GM21515 (cell line): ENCODE measurements at regions not wholly inside any gene's neighbourhood (a gene's known extent, or its start where the extent isn't known, plus 50 kb on each side); places are given as distances from the start of the nearest gene placed in this dataset.

Experiments
- ATAC-seq: cut with Tn5 transposase; IDR thresholded peaks from one replicate; pipeline ENCODE4 v1.9.1; 2021; ENCODE audit not compliant: unreplicated experiment

DNA sequence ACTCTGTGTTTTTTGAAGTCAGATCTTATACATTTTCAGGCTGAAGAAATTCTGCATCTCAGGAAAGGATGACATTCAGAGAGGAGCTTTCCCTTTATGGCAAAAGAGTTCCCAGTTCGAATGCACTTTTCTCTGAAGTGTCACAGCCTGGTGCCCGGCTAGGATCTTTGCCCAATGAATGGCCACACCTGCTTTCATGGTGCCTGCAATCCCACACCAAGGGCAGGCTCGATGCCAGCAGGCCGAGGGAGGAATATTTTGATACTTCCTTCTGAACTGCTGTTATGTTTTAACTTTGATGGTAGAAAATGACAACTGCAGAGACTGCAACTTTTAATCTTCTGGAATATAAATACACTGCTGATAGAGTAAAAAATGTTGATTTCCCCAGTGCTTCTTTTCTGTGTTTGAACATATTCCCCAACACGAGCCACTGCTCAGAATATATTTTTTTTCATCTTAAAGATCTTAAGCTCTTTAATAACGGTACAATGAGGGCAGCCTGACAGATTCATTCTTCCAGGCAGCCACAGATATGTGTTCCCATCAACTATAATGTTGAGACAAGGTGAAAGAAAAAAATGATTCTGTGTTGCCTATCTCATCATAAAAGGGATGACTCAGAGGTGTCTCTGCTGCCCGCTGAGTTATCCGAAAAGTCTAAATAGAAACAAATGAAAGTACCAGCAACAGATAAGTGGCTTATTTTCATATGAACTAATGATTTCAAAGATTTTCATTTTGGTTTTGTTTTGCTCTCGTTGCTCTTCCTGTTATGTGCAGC, 848.5 kb downstream of the DCDC2C start:
- no peak for ATAC-seq

DNA sequence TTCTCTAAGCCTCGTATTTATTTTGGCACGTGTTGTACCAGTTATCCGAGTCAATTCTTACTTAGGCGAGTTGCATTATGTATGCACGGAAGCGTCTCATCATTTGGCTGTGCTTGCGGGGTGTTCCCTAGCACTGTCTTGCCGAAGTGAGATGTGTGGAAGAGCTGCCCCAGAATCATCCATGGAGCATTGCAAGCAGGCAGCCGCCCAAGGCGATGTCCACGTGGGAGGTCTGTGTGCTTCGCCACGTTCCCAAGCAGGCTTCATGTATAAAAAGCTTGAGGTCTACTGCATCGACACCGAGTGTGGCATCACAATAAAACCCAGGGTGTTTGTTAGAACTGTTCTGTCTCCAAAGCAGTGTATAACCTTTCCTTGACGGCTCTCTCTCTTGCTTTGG, 849.9 kb downstream of the DCDC2C start:
- ATAC-seq = no peak

DNA sequence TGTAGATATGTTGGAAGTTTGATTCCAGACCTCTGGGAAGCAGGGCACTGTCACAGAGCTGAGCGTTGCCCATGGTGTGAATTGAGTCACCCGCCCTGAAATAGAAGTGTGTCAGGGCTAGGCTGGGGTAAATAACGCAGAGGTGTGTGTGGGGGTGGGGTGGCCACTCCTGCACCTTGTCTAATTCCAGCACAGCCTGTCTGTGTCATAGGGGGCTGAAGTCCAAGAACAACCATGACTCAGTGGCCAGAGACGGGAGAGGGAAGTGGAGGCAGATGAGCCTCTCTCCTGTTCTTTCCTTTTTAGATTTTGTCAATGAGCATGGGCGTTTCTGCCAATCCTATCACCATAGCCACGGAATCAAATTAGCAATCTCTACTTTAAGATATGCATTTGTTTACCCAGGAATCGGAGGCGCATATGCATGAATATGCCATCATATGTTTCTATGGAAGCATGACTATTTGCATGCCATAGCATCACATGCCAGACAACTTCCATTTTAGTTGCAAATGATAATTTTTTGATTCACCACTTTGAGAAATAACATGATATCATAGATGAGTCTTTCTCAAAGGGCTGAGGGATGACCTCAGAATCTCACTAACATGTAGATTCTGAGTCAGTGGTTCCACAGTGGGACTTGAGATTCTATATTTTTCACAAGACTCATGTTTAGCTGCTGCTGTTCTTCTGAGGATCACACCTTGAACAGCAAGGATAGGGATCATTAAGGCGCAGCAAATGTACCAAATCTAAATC, 852.9 kb downstream of the DCDC2C start:
- ATAC-seq = no peak

DNA sequence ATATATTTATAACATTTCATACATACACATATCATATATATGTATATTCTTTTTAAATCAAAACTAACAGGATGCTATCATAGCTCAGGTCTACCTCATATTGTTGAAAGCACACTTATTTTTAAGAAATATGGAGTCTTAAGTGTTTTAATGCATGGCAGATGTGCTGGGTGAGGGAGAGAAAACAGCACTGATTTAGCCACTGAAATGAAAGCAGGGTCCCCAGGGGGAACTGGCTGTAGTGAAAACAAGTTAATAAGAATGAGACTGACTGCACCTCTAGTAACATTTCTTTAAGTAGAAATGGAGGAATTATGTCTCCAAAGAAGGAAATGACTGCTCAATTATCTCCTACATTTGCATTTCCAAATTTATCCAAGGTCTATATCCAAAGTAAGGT, 857.8 kb downstream of the DCDC2C start:
- no peak for ATAC-seq

DNA sequence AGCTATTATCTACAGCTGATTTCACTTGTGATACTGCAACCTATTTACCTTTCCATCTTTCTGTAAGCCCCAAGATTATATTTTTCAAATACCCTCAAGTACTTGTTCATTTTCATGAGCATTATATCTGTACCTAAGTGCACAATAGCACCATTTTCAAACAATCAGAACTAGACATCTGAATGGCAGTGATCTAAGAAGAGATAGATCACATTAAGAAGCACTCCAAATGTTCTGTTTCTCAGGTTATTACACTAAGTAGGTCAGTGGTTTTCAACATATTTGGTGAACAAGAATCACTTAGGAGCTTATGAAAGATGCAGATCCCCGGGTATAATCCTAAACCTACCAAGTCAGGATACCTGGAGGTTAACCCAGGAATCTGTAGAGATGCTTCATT, 872.7 kb downstream of the DCDC2C start:
- ATAC-seq = no peak

DNA sequence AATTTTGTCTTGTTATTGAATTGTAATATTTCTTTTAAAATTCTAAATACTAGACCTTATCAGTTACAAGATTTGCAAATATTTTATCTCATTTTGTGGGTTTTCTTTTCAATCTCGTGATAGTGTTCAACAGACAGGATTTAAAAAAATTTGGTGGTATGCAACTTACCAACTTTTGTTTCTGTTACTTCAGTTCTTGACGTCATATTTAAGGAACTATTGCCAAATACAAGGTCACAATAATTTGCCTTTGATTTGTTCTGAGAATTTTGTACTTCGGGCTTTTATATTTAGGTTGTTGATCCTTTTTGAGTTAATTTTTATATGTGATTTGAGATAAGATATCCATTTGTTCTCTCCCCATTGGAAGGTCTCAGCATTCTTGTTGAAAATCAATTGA, 876.6 kb downstream of the DCDC2C start:
- ATAC-seq = no peak

DNA sequence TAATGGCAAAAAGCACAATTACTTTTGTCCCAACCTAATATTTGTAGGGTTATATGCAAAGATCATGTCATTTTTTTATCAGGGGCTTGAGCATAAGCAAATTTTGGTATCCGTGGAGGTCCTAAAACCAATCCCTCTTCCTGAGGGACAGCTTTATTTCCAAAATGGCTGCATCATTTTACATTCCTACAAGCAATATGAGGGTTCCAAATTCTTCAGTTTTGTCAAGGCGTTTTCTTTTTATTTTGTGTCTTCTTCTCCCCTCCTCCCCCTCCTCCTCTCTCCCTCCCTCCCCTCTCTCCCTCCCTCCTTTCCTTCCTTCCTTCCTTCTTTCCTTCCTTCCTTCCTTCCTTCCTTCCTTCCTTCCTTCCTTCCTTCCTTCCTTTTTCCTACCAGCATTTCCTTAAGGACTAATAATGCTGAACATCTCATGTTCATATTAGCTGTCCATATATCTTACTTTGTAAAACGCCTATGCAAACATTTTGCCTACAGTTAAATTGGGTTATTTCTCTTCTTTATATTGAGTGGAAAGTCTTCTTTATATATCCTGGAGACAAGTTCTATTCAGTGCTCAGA, 881.8 kb downstream of the DCDC2C start:
- no peak for ATAC-seq

DNA sequence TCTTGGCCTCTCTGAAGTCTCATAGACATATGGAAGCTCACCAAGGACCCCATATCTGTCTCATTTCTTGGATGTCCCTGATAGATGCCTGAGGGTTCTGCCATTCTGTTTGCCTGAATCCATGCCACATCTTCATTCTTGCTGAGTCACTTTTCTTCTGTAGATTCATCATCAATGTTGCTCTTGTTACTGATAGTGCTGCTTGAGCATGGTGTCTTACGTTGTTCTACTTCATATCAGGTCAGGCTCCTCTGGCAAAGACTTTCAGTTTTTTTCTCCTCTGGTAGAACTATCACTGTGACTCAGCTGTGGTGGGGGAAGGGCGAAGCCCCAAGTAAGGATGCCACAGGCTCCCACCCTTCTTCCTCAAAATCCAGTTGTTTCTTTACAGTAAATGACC, 885.2 kb downstream of the DCDC2C start:
- ATAC-seq = no peak

DNA sequence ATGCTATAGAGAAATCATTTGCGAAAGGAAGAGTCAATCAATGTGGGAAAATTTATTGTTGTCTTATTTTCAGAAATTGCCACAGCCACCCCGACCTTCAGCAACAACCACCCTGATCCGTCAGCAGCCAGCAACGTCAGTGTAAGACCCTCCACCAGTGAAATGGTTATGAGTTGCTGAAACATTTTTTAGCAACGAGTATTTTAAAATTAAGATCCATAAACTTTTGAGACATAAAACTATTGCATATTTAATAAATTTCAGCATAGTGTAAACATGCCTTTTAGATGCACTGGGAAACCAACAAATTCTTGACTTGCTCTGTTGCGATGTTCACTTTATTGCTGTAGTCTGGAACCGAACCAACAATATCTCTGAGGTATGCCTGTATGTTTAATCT, 887.9 kb downstream of the DCDC2C start:
- no peak for ATAC-seq

DNA sequence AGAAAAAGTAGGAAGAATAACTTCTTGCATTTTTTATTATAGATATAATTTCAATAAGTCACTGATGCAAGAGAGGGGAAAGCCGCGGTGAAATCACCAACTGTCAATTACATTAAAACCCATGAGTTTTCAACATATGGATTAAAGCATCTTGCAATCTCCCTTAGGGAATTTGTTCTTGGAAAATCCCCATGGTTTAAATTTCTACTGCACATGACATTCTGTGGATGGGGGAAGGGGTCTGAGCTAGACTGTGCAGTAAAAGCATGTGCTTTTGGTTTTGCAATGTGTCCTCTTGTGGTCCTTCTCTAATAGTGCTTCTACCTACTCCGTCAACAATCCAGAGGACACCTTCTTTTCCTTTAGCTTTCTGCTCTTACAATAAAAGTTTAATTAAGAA, 894.0 kb downstream of the DCDC2C start:
- no peak for ATAC-seq

DNA sequence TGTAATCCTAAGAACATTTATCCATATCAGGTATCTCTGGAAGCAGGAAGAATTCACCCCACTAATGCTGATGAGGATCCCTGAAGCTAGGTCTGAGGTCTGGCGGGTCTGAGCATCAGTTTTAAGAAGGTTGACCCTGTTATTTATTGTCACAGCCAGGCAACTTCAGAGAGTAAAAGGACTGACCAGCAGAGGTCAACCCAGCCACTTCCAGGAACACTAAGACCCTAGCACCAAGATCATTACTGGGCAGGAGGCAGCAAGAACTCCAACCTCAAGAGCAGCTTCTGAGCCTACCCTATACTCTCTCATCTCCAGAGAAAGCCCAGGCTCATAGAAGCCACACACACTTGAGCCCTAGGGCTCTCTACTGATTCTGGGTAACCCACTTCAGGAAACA, 901.4 kb downstream of the DCDC2C start:
- no peak for ATAC-seq

- no peak for ATAC-seq
These were observed 914.8 kb downstream of the DCDC2C start for GRCh38 chr2:4618141-4618540.

GRCh38 chr2:4618630-4619228, 915.4 kb downstream of the DCDC2C start:
- no peak for ATAC-seq

DNA sequence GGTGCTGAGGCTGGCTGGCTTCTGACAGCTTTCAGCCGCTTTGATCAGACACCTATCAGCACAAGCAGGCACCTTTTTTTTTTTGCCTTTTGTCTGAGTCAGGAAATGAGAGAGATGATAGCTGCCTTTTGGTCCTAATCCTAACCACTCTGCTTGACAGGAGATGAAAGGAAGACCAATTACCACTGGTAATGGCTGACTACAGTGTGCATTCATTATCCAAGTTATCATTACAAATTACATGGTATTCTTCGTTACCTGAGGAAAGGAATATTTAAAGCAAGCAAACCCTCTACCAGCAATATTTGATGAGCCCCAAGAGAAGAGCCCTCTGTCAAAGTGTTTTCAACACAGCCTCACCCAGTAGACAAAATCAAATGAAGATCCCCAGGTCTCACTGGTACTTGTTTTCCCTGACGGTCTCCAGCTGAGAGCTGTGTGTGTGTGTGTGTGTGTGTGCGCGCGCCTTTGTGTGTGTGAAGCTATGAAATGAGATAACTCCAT, 925.7 kb downstream of the DCDC2C start:
- no peak for ATAC-seq

GRCh38 chr2:4635289-4635688, 931.9 kb downstream of the DCDC2C start:
- no peak for ATAC-seq

DNA sequence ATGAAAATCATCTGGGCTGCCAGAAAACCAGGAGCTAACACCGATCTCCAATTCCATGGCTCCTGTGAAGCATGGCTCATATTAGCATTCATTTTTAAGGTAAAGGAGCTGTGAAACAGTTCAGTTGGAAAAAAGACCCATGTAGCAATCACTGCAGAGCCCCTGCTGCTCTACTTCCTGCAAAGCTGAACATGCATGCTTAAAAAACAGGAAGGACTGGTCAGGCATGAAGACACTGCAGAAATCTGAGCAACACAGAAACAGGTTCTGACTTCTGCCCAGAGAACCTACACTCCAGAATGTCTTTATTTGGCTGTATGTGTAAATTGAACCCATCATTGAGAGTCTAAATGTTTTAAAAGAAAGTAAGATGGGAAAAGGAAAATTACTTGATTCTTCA, 950.6 kb downstream of the DCDC2C start:
- no peak for ATAC-seq

- ATAC-seq = no peak
These were observed 953.0 kb downstream of the DCDC2C start for GRCh38 chr2:4656326-4656725.

- no peak for ATAC-seq
These were observed 958.9 kb downstream of the DCDC2C start for GRCh38 chr2:4662161-4662779.

DNA sequence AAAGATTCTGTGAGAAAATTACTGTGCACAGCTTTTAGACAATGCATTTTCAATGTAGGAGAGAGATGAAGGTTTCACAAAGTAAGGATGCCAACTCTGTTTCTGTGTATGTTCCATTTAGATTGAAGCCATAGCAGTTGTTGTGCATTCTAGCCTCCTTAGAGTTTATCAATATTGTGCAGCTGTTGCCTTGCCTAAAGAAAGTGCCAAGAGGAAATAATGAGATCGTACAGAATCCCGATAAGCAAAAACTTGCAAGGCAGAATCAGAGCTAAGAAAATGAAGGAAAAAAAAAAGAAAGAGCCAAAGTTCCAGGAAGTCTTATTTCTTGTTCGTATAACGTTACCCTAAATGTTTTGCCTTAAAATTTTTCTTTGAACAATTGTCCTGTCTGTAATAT, 965.0 kb downstream of the DCDC2C start:
- no peak for ATAC-seq

DNA sequence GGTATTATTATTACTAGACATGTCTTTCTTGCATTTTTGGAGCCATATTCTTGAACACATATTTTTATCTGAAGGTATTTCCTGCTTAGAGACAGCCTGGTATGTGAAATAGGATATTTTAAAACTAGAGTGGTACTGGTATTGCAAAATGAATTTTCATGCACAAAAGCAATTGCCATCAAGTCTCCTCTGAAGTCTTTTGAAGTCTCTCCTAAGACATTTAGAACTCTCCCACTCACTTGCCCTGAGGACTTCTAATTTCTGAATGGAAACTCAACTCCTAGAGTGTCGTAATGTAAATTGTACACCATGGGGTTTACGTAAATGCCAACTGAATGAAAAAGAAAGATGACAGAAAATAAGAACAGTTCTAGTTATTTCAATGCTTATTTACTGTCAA, 967.0 kb downstream of the DCDC2C start:
- ATAC-seq = no peak

DNA sequence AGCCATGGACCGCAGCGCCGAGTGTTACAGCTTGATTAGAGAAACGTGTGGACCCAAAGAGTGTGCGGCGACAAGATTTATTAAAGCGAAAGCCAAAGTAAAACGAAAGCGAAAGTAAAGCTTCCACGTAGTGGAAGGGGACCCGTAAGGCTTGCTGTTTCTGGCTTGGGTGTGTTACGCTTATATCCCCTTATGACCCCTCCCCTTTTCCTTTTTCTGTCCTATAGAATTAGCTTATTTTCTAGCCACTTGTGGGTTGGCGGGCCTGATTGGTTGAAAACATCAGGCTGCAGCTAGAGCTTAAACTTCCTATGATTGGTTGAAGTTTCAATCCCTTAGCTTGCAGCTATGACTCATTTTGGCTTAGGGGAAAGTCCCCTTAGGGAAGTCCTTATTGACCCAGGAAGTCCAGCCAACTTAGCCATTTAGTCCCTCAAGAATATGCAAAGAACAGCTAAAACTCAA, 969.7 kb downstream of the DCDC2C start:
- ATAC-seq = no peak
